ENCODE measurements at regions not wholly inside any gene's neighbourhood (a gene's known extent, or its start where the extent isn't known, plus 50 kb on each side); places are given as distances from the start of the nearest gene placed in this dataset.
"Not testable (repeated sequence)": the region's sequence is repeated elsewhere in the genome, so short reads cannot be mapped to it uniquely, and the experiment has no call there.

- peaks cover 2% of the 10 kb centered on the region for H3K9me3 Mint-ChIP-seq
- no peak overlapping the region for H3K27ac Mint-ChIP-seq
- no peaks in the 10 kb centered on the region for H3K27me3 Mint-ChIP-seq
- H3K4me3 Mint-ChIP-seq = no peak overlapping the region
- H3K4me1 Mint-ChIP-seq = no peaks in the 10 kb centered on the region
- no peaks in the 10 kb centered on the region for H3K36me3 Mint-ChIP-seq
- POLR2A ChIA-PET = no interaction called here
- DNase-seq (no peak), ATAC-seq (ENCODE audit: low read depth) (no peak)
These were observed 197.9 kb downstream of the KTN1 start for GRCh38 chr14:55777877-55778276.

- Mint-ChIP-seq H3K4me1 (no peaks in the 10 kb centered on the region), H3K4me3 (no peak overlapping the region), H3K36me3 (no peaks in the 10 kb centered on the region), H3K27ac (no peak overlapping the region), H3K27me3 (peaks cover 11% of the 10 kb centered on the region), H3K9me3 (peaks cover 2% of the 10 kb centered on the region)
- DNase-seq (no peak), ATAC-seq (ENCODE audit: low read depth) (no peak)
- POLR2A ChIA-PET = no interaction called here
These were observed 200.3 kb downstream of the KTN1 start for GRCh38 chr14:55780156-55780946.

- POLR2A ChIA-PET = no interaction called here
- Mint-ChIP-seq H3K4me1 (no peaks in the 10 kb centered on the region), H3K27ac (no peak overlapping the region), H3K9me3 (peaks cover 2% of the 10 kb centered on the region), H3K27me3 (peaks cover 17% of the 10 kb centered on the region), H3K4me3 (no peak overlapping the region), H3K36me3 (no peaks in the 10 kb centered on the region)
- DNase-seq = no peak
- ATAC-seq (ENCODE audit: low read depth) = no peak
These were observed 201.0 kb downstream of the KTN1 start for GRCh38 chr14:55781046-55781445.

- H3K4me1 Mint-ChIP-seq = no peaks in the 10 kb centered on the region
- no peaks in the 10 kb centered on the region for H3K36me3 Mint-ChIP-seq
- ATAC-seq (ENCODE audit: low read depth) (no peak), DNase-seq (no peak)
- H3K27ac Mint-ChIP-seq = no peak overlapping the region
- peaks cover 17% of the 10 kb centered on the region for H3K27me3 Mint-ChIP-seq
- no peak overlapping the region for H3K4me3 Mint-ChIP-seq
- H3K9me3 Mint-ChIP-seq = peaks cover 1% of the 10 kb centered on the region
- POLR2A ChIA-PET = no interaction called here
These were observed 202.2 kb downstream of the KTN1 start for GRCh38 chr14:55782166-55782565.

DNA sequence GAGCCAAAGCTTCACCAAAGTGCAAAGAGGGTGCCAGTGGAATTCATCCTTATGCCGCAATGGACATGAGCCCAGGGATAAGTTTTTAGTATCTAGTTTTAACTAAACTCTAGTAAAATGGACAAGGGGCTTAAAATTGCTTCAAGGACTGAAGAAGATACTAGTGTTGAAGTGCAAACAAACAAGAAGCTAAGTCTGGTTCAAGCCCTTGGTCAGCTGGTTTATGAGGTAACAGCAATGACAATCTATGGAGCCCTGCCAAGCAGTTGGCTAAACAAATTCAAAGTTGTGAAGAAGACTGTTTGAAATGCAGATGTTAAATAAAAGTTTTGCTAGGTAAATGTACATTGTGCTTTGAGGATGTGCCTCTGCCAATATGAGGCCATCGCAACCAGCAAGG, 209.4 kb downstream of the KTN1 start:
- ATAC-seq (ENCODE audit: low read depth) = no peak
- H3K9me3 Mint-ChIP-seq = no peaks in the 10 kb centered on the region

DNA sequence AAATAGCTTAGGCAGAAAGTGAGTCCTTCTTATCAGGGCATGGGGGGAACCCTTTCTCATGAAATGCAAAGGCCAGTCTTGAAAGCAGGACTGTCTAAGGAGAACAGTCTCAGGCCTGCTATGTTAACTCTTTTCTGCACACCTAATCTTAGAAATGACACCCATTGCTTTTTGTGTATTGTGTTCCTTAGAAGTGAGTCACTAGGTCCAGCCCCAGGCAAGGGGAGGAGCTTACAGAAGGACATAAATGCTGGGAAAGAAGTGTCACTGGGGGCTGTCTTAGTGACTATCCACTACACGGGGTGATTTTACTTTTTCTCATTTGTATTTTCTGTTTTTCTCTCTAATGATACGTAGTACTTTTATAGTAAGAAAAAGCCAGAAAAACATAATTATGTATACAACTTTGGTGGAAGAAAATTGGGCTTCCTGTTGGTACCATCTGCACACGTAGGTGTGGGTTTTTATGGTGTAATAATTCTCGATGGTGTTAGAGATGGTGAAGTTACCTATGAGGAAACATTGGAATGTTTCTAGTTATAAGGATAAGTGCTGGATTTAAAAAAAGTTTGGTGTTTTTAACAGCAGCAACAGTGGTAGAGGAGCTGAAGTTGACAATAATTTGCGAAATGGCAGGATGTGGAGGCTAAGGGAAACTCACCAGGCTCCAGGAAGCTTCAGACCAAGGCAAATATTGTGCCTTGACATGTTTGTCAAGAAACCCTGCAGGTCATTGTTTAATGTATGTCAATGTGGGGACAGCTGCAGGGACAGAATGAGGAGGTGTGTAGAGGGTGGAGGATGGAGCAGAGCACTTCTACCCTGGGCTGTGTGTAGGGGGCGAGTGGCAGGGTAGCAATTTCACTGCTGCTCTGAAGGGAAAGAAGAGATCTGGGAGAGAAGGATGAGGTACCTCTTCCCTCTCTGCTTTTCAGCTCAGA, 214.9 kb downstream of the KTN1 start:
- no peak overlapping the region for H3K27ac Mint-ChIP-seq
- no peaks in the 10 kb centered on the region for H3K36me3 Mint-ChIP-seq
- DNase-seq = no peak
- H3K27me3 Mint-ChIP-seq = no peaks in the 10 kb centered on the region
- ATAC-seq (ENCODE audit: low read depth) = no peak
- H3K4me3 Mint-ChIP-seq = no peak overlapping the region
- H3K9me3 Mint-ChIP-seq = no peaks in the 10 kb centered on the region
- POLR2A ChIA-PET = interaction anchor here (0.6 kb wide), 1 partner anchor 35 kb away, joined by 3 read pairs; no protein-coding TSS in a partner anchor
- H3K4me1 Mint-ChIP-seq = no peaks in the 10 kb centered on the region

More for the DNA sequence above, 209.4 kb downstream of the KTN1 start:
- no peak overlapping the region for H3K27ac Mint-ChIP-seq
- DNase-seq = no peak
- H3K27me3 Mint-ChIP-seq = peaks cover 7% of the 10 kb centered on the region
- H3K4me3 Mint-ChIP-seq = no peak overlapping the region
- H3K4me1 Mint-ChIP-seq = no peaks in the 10 kb centered on the region
- POLR2A ChIA-PET = no interaction called here
- H3K36me3 Mint-ChIP-seq = no peaks in the 10 kb centered on the region

DNA sequence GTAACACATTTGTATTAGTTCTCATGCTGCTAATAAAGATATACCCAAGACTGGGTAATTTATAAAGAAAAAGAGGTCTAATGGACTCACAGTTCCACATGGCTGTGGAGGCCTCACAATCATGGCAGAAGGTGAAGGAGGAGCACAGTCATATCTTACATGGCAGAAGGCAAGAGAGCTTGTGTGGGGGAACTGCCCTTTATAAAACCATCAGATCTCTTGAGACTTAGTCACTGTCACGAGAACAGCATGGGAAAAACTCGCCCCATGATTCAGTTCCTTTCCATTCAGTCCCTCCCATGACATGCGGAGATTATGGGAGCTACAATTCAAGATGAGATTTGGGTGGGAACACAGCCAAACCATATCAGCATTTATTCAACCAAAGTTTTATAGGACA, 216.5 kb downstream of the KTN1 start:
- DNase-seq; POLR2A ChIA-PET; ATAC-seq (ENCODE audit: low read depth); H3K9me3 Mint-ChIP-seq; H3K4me1 Mint-ChIP-seq; H3K27me3 Mint-ChIP-seq; H3K4me3 Mint-ChIP-seq; H3K36me3 Mint-ChIP-seq; H3K27ac Mint-ChIP-seq: not testable (repeated sequence)

DNA sequence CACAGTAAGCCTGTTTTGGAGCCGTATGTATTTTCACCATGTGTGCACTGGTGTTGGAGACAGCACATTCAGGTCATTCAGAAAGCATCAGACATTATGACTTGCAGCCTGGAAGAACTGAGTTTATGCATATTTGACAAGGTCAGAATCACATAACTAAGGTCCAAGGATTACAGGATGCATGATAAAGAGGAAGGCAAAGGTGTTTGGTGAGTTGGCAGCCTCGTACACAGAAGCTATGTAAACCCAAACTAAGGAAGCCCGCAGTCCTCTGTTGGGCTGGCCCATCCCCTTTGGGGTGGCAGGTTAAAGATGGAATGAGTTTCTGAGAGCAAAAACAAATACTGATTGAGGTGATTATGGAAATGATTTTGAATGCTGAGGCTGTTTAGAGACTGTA, 218.4 kb downstream of the KTN1 start:
- Mint-ChIP-seq H3K36me3 (no peaks in the 10 kb centered on the region), H3K4me1 (peaks cover 7% of the 10 kb centered on the region), H3K9me3 (peaks cover 2% of the 10 kb centered on the region), H3K27ac (no peak overlapping the region), H3K27me3 (no peaks in the 10 kb centered on the region), H3K4me3 (no peak overlapping the region)
- DNase-seq = no peak
- ATAC-seq (ENCODE audit: low read depth) = no peak
- POLR2A ChIA-PET = no interaction called here

GRCh38 chr14:55799508-55800095, 219.6 kb downstream of the KTN1 start:
- Mint-ChIP-seq H3K27ac (no peak overlapping the region), H3K36me3 (no peaks in the 10 kb centered on the region), H3K4me3 (no peak overlapping the region), H3K9me3 (peaks cover 2% of the 10 kb centered on the region), H3K27me3 (no peaks in the 10 kb centered on the region), H3K4me1 (peaks cover 14% of the 10 kb centered on the region)
- POLR2A ChIA-PET = no interaction called here
- DNase-seq (no peak), ATAC-seq (ENCODE audit: low read depth) (no peak)

GRCh38 chr14:55800156-55800785, 220.3 kb downstream of the KTN1 start:
- Mint-ChIP-seq H3K4me3 (no peak overlapping the region), H3K27ac (no peak overlapping the region), H3K4me1 (peaks cover 15% of the 10 kb centered on the region), H3K36me3 (no peaks in the 10 kb centered on the region), H3K9me3 (peaks cover 2% of the 10 kb centered on the region), H3K27me3 (no peaks in the 10 kb centered on the region)
- DNase-seq (no peak), ATAC-seq (ENCODE audit: low read depth) (no peak)
- POLR2A ChIA-PET = no interaction called here

GRCh38 chr14:55801121-55801520, 221.1 kb downstream of the KTN1 start:
- Mint-ChIP-seq H3K4me3 (no peak overlapping the region), H3K36me3 (no peaks in the 10 kb centered on the region), H3K27me3 (no peaks in the 10 kb centered on the region), H3K4me1 (peaks cover 16% of the 10 kb centered on the region), H3K27ac (no peak overlapping the region), H3K9me3 (peaks cover 2% of the 10 kb centered on the region)
- ATAC-seq (ENCODE audit: low read depth) (no peak), DNase-seq (no peak)
- POLR2A ChIA-PET = no interaction called here

- H3K9me3 Mint-ChIP-seq = peaks cover 6% of the 10 kb centered on the region
- DNase-seq = no peak
- POLR2A ChIA-PET = no interaction called here
- peaks cover 9% of the 10 kb centered on the region for H3K36me3 Mint-ChIP-seq
- no peak overlapping the region for H3K4me3 Mint-ChIP-seq
- no peak for ATAC-seq (ENCODE audit: low read depth)
- H3K4me1 Mint-ChIP-seq = peaks cover 32% of the 10 kb centered on the region
- no peak overlapping the region for H3K27ac Mint-ChIP-seq
- H3K27me3 Mint-ChIP-seq = no peaks in the 10 kb centered on the region
These were observed 223.2 kb downstream of the KTN1 start for GRCh38 chr14:55802986-55803872.
